ENCODE measurements at regions not wholly inside any gene's neighbourhood (a gene's known extent, or its start where the extent isn't known, plus 50 kb on each side); places are given as distances from the start of the nearest gene placed in this dataset.

- DNase-seq = no peak
These were observed 310.8 kb downstream of the QKI start for GRCh38 chr6:163725008-163725941.

DNA sequence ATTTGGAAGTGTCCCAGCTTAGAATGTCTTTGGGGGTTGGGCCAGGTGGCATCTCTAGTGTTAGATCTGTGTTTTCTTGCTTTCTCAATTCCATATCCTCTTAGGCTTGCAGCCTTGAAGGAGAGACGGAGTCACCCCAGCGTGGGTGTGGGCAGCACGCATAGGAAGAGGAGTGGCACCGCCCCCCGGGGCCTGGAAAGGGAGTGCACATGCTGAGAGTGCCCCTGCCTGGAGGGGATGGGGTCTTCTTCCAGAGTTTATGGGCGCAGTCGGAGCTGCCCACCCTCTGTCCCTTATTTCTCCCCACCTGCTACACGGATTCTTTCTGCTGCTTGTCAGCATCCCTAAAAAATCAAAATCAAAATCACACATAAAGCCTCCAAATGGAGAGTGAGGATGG lies 309.7 kb downstream of the QKI start:
- no peak for DNase-seq

GRCh38 chr6:163723759-163724158 lies 309.2 kb downstream of the QKI start:
- DNase-seq = no peak

- no peak for DNase-seq
These were observed 307.6 kb downstream of the QKI start for GRCh38 chr6:163721922-163722692.

GRCh38 chr6:163721435-163721834 lies 306.9 kb downstream of the QKI start:
- DNase-seq = no peak

DNA sequence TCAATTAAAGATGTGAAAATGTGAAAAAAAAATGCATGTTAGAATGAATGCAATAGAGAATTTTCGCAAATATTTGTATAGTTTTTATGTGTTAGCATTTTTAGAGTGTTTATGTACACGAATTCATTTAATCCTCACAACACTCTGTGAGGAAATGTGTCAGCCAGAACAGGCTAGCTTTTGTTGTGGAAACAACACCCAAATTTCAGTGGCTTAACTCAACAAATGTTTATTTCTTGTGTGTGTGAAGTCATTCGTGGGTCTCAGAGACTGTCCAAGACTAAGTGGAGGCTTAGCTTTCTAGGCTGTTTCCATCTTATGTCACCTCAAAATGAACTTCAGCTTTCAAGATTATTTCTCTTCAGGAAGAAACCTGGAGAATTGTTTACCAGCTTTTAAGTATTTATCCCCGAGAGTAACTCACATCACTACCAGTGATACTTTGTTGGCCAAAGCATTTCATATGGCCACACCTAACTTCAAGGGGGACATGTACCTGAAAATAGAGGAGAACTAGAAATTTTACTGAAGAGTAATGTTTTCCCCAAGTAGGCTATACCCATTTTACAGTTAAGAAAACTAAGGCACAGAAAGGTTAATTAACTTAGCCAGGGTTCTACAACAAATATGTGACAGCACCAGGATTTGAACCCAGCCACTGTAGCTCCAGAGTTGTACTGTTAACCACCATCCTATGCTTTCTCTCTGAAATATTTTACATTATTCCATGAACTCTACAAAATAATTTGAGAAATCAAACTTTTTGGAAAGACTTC lies 306.1 kb downstream of the QKI start:
- DNase-seq = no peak

DNA sequence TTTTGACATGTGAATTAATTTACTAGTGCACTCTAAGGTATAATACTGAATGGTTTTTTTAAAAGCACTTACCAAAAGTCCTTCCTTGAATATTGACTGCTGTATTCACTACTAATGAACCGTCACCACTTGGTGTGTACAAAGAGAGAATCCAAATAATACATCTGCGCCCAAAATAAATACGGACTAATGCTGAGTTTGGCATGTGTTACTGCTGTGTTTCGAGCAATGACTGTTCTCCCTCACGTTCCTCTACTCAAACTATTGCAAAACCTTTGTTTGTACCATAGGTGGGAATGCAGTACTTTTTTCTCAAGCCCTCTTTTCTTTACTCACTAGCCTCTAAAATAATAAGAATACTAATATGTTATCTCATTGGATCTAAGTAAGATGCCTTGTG lies 305.5 kb downstream of the QKI start:
- DNase-seq = no peak

GRCh38 chr6:163719028-163719742 lies 304.7 kb downstream of the QKI start:
- no peak for DNase-seq

DNA sequence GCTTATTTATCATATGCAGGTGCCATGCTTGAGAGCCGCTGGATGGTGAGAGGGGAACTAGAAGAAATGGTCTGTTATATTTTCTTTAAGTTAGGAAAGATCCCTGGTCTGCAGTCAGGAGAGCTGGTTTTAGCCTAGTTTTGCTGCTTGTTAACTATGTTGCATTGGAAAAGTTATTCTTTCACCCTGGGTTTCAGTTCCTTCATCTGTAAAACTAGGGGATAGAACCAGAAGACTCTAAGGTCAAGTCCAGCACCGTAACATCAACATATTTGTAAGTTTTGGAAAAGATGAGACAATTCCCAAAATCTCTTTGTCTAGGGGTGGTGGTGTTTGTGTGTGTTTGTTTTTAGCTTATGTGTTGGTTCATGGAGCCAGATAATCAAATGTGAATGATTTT lies 304.0 kb downstream of the QKI start:
- DNase-seq = no peak

DNA sequence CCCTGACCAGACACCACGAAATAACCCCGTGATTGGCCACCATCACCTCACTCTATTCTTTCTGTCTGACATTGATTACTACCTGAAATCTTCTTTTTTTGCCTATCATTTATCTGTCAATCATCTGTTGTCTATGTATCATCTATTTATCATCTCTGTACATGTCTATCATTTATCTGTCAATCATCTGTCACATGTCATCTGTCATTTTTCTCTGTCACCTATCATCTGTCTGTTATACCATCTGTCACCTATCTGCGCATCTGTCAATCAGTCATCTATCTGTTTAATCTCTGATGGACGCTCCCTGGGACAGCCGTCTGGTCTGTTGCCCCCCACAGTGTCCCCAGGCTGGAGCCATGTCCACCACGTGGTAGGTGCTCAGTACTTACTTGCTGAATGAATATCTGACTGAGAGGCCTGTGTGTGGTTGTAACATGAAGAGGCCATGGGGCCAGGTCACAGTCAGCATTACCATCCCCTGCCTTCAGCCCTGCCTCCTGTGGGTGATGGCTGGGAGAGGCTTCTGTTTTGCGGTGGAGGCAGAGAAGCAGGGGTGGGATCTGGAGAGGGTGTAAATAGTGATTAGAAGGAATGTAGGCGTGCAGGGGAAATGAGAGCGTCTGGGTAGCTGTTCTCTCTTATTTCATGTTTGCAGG lies 302.7 kb downstream of the QKI start:
- DNase-seq = no peak

GRCh38 chr6:163716690-163717089 lies 302.2 kb downstream of the QKI start:
- no peak for DNase-seq

DNA sequence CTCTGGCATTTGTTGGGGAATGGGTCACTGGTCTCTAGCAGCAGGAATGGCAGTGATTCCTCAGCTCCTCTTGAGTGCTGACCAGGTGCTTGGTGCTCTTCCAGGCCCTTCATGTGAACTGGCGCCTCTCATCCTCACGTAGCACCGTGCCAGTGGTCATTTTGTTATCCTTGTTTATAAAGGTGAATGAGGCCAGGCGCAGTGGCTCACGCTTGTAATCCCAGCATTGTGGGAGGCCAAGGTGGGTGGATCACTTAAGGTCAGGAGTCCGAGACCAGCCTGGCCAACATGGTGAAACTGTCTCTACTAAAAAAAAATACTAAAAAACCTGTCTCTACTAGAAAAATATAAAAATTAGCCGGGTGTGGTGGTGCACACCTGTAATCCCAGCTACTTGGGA lies 301.3 kb downstream of the QKI start:
- no peak for DNase-seq

DNA sequence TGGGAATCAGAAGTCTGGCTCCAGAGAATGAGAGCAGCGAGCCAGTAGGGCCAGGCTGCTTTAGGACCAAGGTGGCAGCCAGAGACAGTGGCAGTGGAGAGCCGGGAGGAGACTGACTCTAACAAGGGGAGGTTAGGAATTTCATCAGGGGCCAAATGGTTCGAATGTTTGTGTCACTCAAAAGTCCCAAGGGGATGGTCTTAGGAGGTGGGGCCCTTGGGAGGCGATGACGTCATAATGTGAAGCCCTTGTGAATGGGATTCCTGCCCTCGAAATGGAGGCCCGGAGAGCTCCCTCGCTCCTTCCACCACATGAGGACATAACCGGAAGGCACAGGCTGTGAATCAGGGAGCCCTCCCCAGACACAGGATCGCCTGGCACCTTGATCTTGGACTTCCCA lies 299.7 kb downstream of the QKI start:
- no peak for DNase-seq

- no peak for DNase-seq
These were observed 298.5 kb downstream of the QKI start for GRCh38 chr6:163712981-163713380.

- DNase-seq = no peak
These were observed 298.0 kb downstream of the QKI start for GRCh38 chr6:163712566-163712961.

GRCh38 chr6:163711615-163712565 lies 297.4 kb downstream of the QKI start:
- DNase-seq = no peak

GRCh38 chr6:163710532-163711470 lies 296.3 kb downstream of the QKI start:
- DNase-seq = no peak

- no peak for DNase-seq
These were observed 295.2 kb downstream of the QKI start for GRCh38 chr6:163709693-163710092.

DNA sequence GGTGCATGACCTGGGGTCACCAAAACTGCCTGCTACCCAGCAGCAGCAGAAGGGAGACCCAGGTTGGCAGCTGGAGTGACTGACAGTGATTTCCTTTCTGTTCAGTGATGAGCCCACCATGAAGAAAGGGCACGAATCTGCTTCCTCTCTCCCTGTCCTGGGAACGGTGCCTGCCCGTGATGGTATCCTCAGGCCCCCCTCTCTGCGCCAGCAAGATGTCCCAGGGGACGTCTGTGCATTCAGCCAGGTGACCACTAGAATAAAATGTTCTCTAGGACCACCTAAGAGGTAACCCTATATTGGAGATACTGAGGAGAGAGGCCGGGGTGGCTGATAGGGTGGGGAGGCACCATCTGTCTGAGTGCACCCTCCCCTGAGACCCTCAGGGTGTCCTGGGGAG lies 294.7 kb downstream of the QKI start:
- no peak for DNase-seq

DNA sequence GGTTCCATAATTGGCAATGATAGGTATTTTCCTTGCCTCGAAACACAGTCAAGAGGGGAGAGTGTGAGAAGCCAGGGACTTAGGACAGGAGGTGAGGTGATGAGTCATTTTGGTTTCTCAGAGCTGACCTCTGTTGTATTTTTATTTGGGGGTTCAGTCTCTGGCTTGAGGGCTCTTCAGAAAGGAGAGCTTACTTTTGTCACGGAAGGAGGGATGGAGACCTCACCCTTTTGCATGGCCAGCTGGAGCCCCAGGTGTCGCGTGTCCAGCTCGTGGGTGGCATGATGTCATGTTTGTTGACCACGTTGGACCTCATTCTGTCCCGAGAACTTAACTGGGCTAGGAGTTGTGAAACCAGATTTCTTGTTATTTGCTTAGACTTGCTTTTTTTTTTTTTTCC lies 293.9 kb downstream of the QKI start:
- no peak for DNase-seq
